Astrocyte of the spinal cord (primary cell): ENCODE measurements at regions not wholly inside any gene's neighbourhood (a gene's known extent, or its start where the extent isn't known, plus 50 kb on each side); places are given as distances from the start of the nearest gene placed in this dataset.

ENCODE experiments used
- DNase-seq: peaks from one replicate; pipeline ENCODE4 v3.0.0; 2011; ENCODE audit warnings: low read depth, low spot score
- H3K4me3 ChIP-seq: 2 replicates; pipeline ENCODE4 v1.5.1; 2011; ENCODE audit warnings: low read depth, mild to moderate bottlenecking, low read length, moderate library complexity
- CTCF ChIP-seq: IDR thresholded peaks from 2 replicates; pipeline ENCODE4 v1.5.1; 2012; ENCODE audit warnings: low read depth, mild to moderate bottlenecking, low read length, inconsistent platforms
- in situ Hi-C: cut with HindIII; loops from 2 replicates; pipeline ENCODE4 v1.10.0; 2017; ENCODE audit warnings: low sequenced_read_pairs

GRCh38 chr5:158292981-158293380 is 434.0 kb upstream of the CLINT1 start:
- TF ChIP-seq CTCF = no peak
- H3K4me3 ChIP-seq = no peak overlapping the region
- no peak for DNase-seq
- in situ Hi-C loops = no loop called here

- in situ Hi-C loops = no loop called here
- DNase-seq = no peak
- H3K4me3 ChIP-seq = no peak overlapping the region
- no peak for TF ChIP-seq CTCF
Observed at GRCh38 chr5:158289967-158290366, 431.0 kb upstream of the CLINT1 start.

- no peak for DNase-seq
- no peak for TF ChIP-seq CTCF
- in situ Hi-C loops = no loop called here
- H3K4me3 ChIP-seq = no peak overlapping the region
Observed at GRCh38 chr5:158288272-158288657, 429.3 kb upstream of the CLINT1 start.

- in situ Hi-C loops = no loop called here
- peak; percentile 82 for DNase-seq
- H3K4me3 ChIP-seq = no peak overlapping the region
- TF ChIP-seq CTCF = no peak
Observed at GRCh38 chr5:158287643-158288271, 428.8 kb upstream of the CLINT1 start.

GRCh38 chr5:158286827-158287226 is 427.9 kb upstream of the CLINT1 start:
- no peak for DNase-seq
- in situ Hi-C loops = no loop called here
- H3K4me3 ChIP-seq = no peak overlapping the region
- no peak for TF ChIP-seq CTCF

- in situ Hi-C loops = no loop called here
- TF ChIP-seq CTCF = no peak
- DNase-seq = no peak
- no peak overlapping the region for H3K4me3 ChIP-seq
Observed at GRCh38 chr5:158285698-158286097, 426.8 kb upstream of the CLINT1 start.

GRCh38 chr5:158284242-158284641 is 425.3 kb upstream of the CLINT1 start:
- DNase-seq = no peak
- no peak for TF ChIP-seq CTCF
- no peak overlapping the region for H3K4me3 ChIP-seq
- in situ Hi-C loops = no loop called here
